ENCODE measurements at regions not wholly inside any gene's neighbourhood (a gene's known extent, or its start where the extent isn't known, plus 50 kb on each side); places are given as distances from the start of the nearest gene placed in this dataset.

- no peak for TF ChIP-seq NRF1 (IDR thresholded peaks at IDR 0.05; ENCODE audit: low read depth, low read length)
- no peak for TF ChIP-seq REST (IDR thresholded peaks at IDR 0.05; ENCODE audit: low read depth, low read length)
- no peak for TF ChIP-seq ELF1 (IDR thresholded peaks at IDR 0.05)
- no peak for TF ChIP-seq TCF12 (IDR thresholded peaks at IDR 0.05)
- TF ChIP-seq EP300 (IDR thresholded peaks at IDR 0.05; ENCODE audit: borderline replicate concordance in 1 of 2, low read depth in 1 of 2, low read length in 1 of 2): no peak
- no peak for TF ChIP-seq ZBTB33 (IDR thresholded peaks at IDR 0.05; ENCODE audit: borderline replicate concordance, low read depth)
- TF ChIP-seq RFX5 (IDR thresholded peaks at IDR 0.05; ENCODE audit: low read length): no peak
- no peak for TF ChIP-seq CTCF (IDR thresholded peaks at IDR 0.05)
- TF ChIP-seq FOXJ3 (CRISPR knock-in tag; IDR thresholded peaks at IDR 0.05): no peak
- no peak for TF ChIP-seq YY1 (IDR thresholded peaks at IDR 0.05; ENCODE audit: low read depth)
- no peak for TF ChIP-seq EZH2phosphoT487 (IDR thresholded peaks at IDR 0.05; ENCODE audit: borderline replicate concordance, low read depth)
- TF ChIP-seq RCOR1 (IDR thresholded peaks at IDR 0.05; ENCODE audit: low read length): no peak
These were observed 187.6 kb downstream of the MYCN start for GRCh38 chr2:16127958-16128357.
